HG03521 (cell line): ENCODE measurements at regions not wholly inside any gene's neighbourhood (a gene's known extent, or its start where the extent isn't known, plus 50 kb on each side); places are given as distances from the start of the nearest gene placed in this dataset.

ENCODE experiments used
- ATAC-seq: cut with Tn5 transposase; IDR thresholded peaks from one replicate; pipeline ENCODE4 v1.9.1; 2021; ENCODE audit warnings: mild to moderate bottlenecking, moderate library complexity; ENCODE audit not compliant: unreplicated experiment

GRCh38 chr16:86823888-86824671 is 245.7 kb downstream of the FOXL1 start:
- no peak for ATAC-seq

- ATAC-seq, result no peak
Observed at GRCh38 chr16:86824751-86825296, 246.5 kb downstream of the FOXL1 start.

GRCh38 chr16:86825631-86826030 is 247.3 kb downstream of the FOXL1 start:
- no peak for ATAC-seq

- no peak for ATAC-seq
Observed at GRCh38 chr16:86826941-86827340, 248.6 kb downstream of the FOXL1 start.

GRCh38 chr16:86827521-86827920 is 249.2 kb downstream of the FOXL1 start:
- ATAC-seq, result no peak

- no peak for ATAC-seq
Observed at GRCh38 chr16:86828202-86828601, 249.9 kb downstream of the FOXL1 start.

GRCh38 chr16:86828653-86829052 is 250.3 kb downstream of the FOXL1 start:
- ATAC-seq, result no peak

GRCh38 chr16:86831366-86831765 is 253.0 kb downstream of the FOXL1 start:
- ATAC-seq, result no peak

- ATAC-seq, result no peak
Observed at GRCh38 chr16:86833136-86833535, 254.8 kb downstream of the FOXL1 start.

- no peak for ATAC-seq
Observed at GRCh38 chr16:86834451-86835035, 256.2 kb downstream of the FOXL1 start.

- ATAC-seq, result no peak
Observed at GRCh38 chr16:86835982-86836381, 257.6 kb downstream of the FOXL1 start.

- no peak for ATAC-seq
Observed at GRCh38 chr16:86836503-86837129, 258.3 kb downstream of the FOXL1 start.

GRCh38 chr16:86843812-86844211 is 265.5 kb downstream of the FOXL1 start:
- ATAC-seq, result no peak

GRCh38 chr16:86844695-86845094 is 266.3 kb downstream of the FOXL1 start:
- no peak for ATAC-seq

GRCh38 chr16:86846136-86846535 is 267.8 kb downstream of the FOXL1 start:
- ATAC-seq, result no peak

- no peak for ATAC-seq
Observed at GRCh38 chr16:86848821-86849220, 270.5 kb downstream of the FOXL1 start.

GRCh38 chr16:86850670-86851069 is 272.3 kb downstream of the FOXL1 start:
- ATAC-seq, result no peak

GRCh38 chr16:86852135-86852534 is 273.8 kb downstream of the FOXL1 start:
- no peak for ATAC-seq

- no peak for ATAC-seq
Observed at GRCh38 chr16:86854058-86854621, 275.8 kb downstream of the FOXL1 start.

GRCh38 chr16:86854626-86855294 is 276.4 kb downstream of the FOXL1 start:
- no peak for ATAC-seq
